ENCODE measurements at regions not wholly inside any gene's neighbourhood (a gene's known extent, or its start where the extent isn't known, plus 50 kb on each side); places are given as distances from the start of the nearest gene placed in this dataset.
"Not testable (repeated sequence)": the region's sequence is repeated elsewhere in the genome, so short reads cannot be mapped to it uniquely, and the experiment has no call there.

DNA sequence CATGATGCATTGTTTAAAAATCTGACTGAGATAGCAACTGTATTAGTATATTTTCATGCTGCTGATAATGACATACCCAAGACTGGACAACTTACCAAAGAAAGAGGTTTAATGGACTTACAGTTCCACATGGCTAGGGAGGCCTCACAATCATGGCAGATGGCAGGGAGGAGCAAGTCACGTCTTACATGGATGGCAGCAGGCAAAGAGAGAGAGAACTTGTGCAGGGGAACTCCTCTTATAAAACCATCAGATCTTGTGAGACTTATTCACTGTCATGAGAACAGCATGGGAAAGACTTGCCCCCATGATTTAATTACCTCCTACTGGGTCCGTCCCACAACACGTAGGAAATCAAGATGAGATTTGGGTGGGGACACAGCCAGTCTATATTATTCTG is 81.3 kb upstream of the CCDC179 start:
- not testable (repeated sequence) for H3K4me2 ChIP-seq (ENCODE audit: insufficient read depth, low read length, poor library complexity, severe bottlenecking); H3K23ac ChIP-seq (ENCODE audit: low read depth, low read length, poor library complexity); H3K79me1 ChIP-seq (ENCODE audit: low read depth, low read length); H2BK12ac ChIP-seq (ENCODE audit: low read length); H3K36me3 ChIP-seq (replicated peaks in 1 of 2; ENCODE audit: control insufficient read depth in 2 of 2, insufficient read depth in 2 of 2, low read length in 2 of 2); H2AK5ac ChIP-seq (ENCODE audit: low read depth, low read length); H3K4me1 ChIP-seq (ENCODE audit: control insufficient read depth in 2 of 2, insufficient read depth in 1 of 2, low read depth in 1 of 2, low read length in 2 of 2); H4K91ac ChIP-seq (ENCODE audit: low read depth, low read length, poor library complexity); H3K4me3 ChIP-seq (ENCODE audit: low read length in 2 of 2); H4K8ac ChIP-seq (ENCODE audit: low read depth, low read length); H2AFZ ChIP-seq (ENCODE audit: low read length); H2BK120ac ChIP-seq (ENCODE audit: low read depth, low read length); H2BK15ac ChIP-seq (ENCODE audit: low read length); H3K4ac ChIP-seq (ENCODE audit: low read length); H3K27me3 ChIP-seq (ENCODE audit: control insufficient read depth in 3 of 3, insufficient read depth in 3 of 3, low read depth in 1 of 3, low read length in 3 of 3); H3K18ac ChIP-seq (ENCODE audit: low read length); H2BK5ac ChIP-seq (ENCODE audit: low read length); H3K9me3 ChIP-seq (replicated peaks in 1 of 2; ENCODE audit: control insufficient read depth in 2 of 2, insufficient read depth in 1 of 2, low read depth in 1 of 2, low read length in 2 of 2); DNase-seq (ENCODE audit: low spot score); H3K9ac ChIP-seq (ENCODE audit: low read depth, low read length, poor library complexity); H3K14ac ChIP-seq (ENCODE audit: low read length); H3K27ac ChIP-seq (replicated peaks; ENCODE audit: low read length)
- no CpG with 5 or more reads among the region's 3 CpGs for WGBS, 2 donors (ENCODE audit: extremely low coverage in 2 of 2, insufficient read length in 2 of 2, insufficient replicate concordance in 1 of 2)

DNA sequence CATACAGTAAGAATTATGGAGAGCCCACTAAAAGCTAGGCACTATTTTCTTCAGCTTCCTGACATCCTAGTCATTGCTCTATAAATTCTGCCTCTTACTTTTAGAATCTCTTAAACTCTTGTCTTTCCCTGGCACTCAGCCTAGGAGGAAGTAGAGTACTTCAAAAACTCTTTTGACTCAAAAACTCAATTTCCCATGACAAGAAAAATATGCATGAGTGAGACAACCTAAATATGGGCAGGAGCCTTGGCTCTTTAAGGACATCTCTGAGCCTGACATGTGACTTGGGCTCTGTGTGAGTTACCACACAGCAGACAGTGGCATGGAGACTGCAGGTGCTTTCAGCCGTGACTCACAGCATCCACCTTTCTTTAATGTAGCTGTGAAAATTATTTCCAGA is 97.5 kb upstream of the CCDC179 start:
- WGBS, 2 donors (ENCODE audit: extremely low coverage in 2 of 2, insufficient read length in 2 of 2, insufficient replicate concordance in 1 of 2): no CpG with 5 or more reads among the region's 1 CpG
- H3K4ac ChIP-seq (ENCODE audit: low read length): no peak overlapping the region
- H3K27me3 ChIP-seq (ENCODE audit: control insufficient read depth in 3 of 3, insufficient read depth in 3 of 3, low read depth in 1 of 3, low read length in 3 of 3): no peaks in the 10 kb centered on the region
- H3K4me2 ChIP-seq (ENCODE audit: insufficient read depth, low read length, poor library complexity, severe bottlenecking): no peak overlapping the region
- H3K79me1 ChIP-seq (ENCODE audit: low read depth, low read length): no peaks in the 10 kb centered on the region
- H4K91ac ChIP-seq (ENCODE audit: low read depth, low read length, poor library complexity): no peak overlapping the region
- no peak for DNase-seq (ENCODE audit: low spot score)
- no peak overlapping the region for H3K18ac ChIP-seq (ENCODE audit: low read length)
- no peak overlapping the region for H2BK120ac ChIP-seq (ENCODE audit: low read depth, low read length)
- H3K23ac ChIP-seq (ENCODE audit: low read depth, low read length, poor library complexity): no peak overlapping the region
- H4K8ac ChIP-seq (ENCODE audit: low read depth, low read length): no peak overlapping the region
- no peak overlapping the region for H3K14ac ChIP-seq (ENCODE audit: low read length)
- no peak overlapping the region for H2AK5ac ChIP-seq (ENCODE audit: low read depth, low read length)
- no peak overlapping the region for H3K27ac ChIP-seq (replicated peaks; ENCODE audit: low read length)
- H3K9me3 ChIP-seq (replicated peaks in 1 of 2; ENCODE audit: control insufficient read depth in 2 of 2, insufficient read depth in 1 of 2, low read depth in 1 of 2, low read length in 2 of 2): no peaks in the 10 kb centered on the region
- no peak overlapping the region for H2BK12ac ChIP-seq (ENCODE audit: low read length)
- no peak overlapping the region for H2BK5ac ChIP-seq (ENCODE audit: low read length)
- no peak overlapping the region for H3K4me3 ChIP-seq (ENCODE audit: low read length in 2 of 2)
- H3K9ac ChIP-seq (ENCODE audit: low read depth, low read length, poor library complexity): no peak overlapping the region
- H2BK15ac ChIP-seq (ENCODE audit: low read length): no peak overlapping the region
- H3K4me1 ChIP-seq (ENCODE audit: control insufficient read depth in 2 of 2, insufficient read depth in 1 of 2, low read depth in 1 of 2, low read length in 2 of 2): no peaks in the 10 kb centered on the region
- no peaks in the 10 kb centered on the region for H3K36me3 ChIP-seq (replicated peaks in 1 of 2; ENCODE audit: control insufficient read depth in 2 of 2, insufficient read depth in 2 of 2, low read length in 2 of 2)
- H2AFZ ChIP-seq (ENCODE audit: low read length): no peak overlapping the region

DNA sequence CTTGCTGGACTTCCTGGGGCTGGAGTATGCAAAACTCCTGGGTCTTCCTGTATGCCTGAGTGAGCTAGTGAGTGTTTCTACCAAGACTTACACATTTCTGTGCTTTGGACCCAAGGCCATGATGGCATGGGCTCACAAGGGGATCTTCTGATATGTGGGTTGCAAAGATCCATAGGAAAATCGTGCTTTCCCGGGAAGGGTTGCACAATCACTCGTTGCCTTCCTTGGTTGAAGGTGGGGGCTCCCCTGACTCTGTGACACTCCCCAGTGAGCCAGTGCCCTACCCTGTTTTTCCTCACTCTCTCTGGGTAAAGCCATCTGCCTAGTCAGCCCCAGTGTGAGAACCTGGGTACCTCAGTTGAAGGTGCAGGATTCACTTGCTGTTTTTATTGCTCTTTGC is 114.0 kb upstream of the CCDC179 start:
- H3K4me2 ChIP-seq (ENCODE audit: insufficient read depth, low read length, poor library complexity, severe bottlenecking): no peak overlapping the region
- H3K9ac ChIP-seq (ENCODE audit: low read depth, low read length, poor library complexity): no peak overlapping the region
- H2AK5ac ChIP-seq (ENCODE audit: low read depth, low read length): no peak overlapping the region
- H3K36me3 ChIP-seq (replicated peaks in 1 of 2; ENCODE audit: control insufficient read depth in 2 of 2, insufficient read depth in 2 of 2, low read length in 2 of 2): no peaks in the 10 kb centered on the region
- no peaks in the 10 kb centered on the region for H3K4me1 ChIP-seq (ENCODE audit: control insufficient read depth in 2 of 2, insufficient read depth in 1 of 2, low read depth in 1 of 2, low read length in 2 of 2)
- no peak overlapping the region for H4K8ac ChIP-seq (ENCODE audit: low read depth, low read length)
- H3K4ac ChIP-seq (ENCODE audit: low read length): no peak overlapping the region
- H3K4me3 ChIP-seq (ENCODE audit: low read length in 2 of 2): no peak overlapping the region
- no CpG with 5 or more reads among the region's 3 CpGs for WGBS, 2 donors (ENCODE audit: extremely low coverage in 2 of 2, insufficient read length in 2 of 2, insufficient replicate concordance in 1 of 2)
- no peak overlapping the region for H3K18ac ChIP-seq (ENCODE audit: low read length)
- no peak overlapping the region for H4K91ac ChIP-seq (ENCODE audit: low read depth, low read length, poor library complexity)
- no peak overlapping the region for H2BK15ac ChIP-seq (ENCODE audit: low read length)
- H2BK120ac ChIP-seq (ENCODE audit: low read depth, low read length): no peak overlapping the region
- no peak overlapping the region for H3K27ac ChIP-seq (replicated peaks; ENCODE audit: low read length)
- no peaks in the 10 kb centered on the region for H3K27me3 ChIP-seq (ENCODE audit: control insufficient read depth in 3 of 3, insufficient read depth in 3 of 3, low read depth in 1 of 3, low read length in 3 of 3)
- no peak for DNase-seq (ENCODE audit: low spot score)
- no peak overlapping the region for H2BK5ac ChIP-seq (ENCODE audit: low read length)
- H3K23ac ChIP-seq (ENCODE audit: low read depth, low read length, poor library complexity): no peak overlapping the region
- H3K79me1 ChIP-seq (ENCODE audit: low read depth, low read length): no peaks in the 10 kb centered on the region
- no peak overlapping the region for H2AFZ ChIP-seq (ENCODE audit: low read length)
- H3K14ac ChIP-seq (ENCODE audit: low read length): no peak overlapping the region
- H2BK12ac ChIP-seq (ENCODE audit: low read length): no peak overlapping the region
- no peaks in the 10 kb centered on the region for H3K9me3 ChIP-seq (replicated peaks in 1 of 2; ENCODE audit: control insufficient read depth in 2 of 2, insufficient read depth in 1 of 2, low read depth in 1 of 2, low read length in 2 of 2)

DNA sequence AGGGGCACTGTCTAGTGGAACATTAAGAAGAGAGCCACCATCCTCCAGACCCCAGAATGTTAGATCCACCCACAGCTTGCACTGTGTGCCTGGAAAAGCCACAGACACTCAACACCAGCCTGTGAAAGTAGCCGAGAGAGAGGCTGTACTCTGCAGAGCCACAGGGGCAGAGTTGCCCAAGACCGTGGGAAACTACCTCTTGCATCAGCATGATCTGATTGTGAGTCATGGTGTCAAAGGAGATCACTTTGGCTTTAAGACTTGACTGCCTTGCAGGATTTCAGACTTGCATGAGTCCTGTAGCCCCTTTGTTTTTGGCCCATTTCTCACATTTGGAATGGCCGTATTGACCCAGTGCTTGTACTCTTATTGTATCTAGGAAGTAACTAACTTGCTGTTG is 115.9 kb upstream of the CCDC179 start:
- H2AK5ac ChIP-seq (ENCODE audit: low read depth, low read length): no peak overlapping the region
- no peak overlapping the region for H2AFZ ChIP-seq (ENCODE audit: low read length)
- DNase-seq (ENCODE audit: low spot score): no peak
- H4K91ac ChIP-seq (ENCODE audit: low read depth, low read length, poor library complexity): no peak overlapping the region
- WGBS, 2 donors (ENCODE audit: extremely low coverage in 2 of 2, insufficient read length in 2 of 2, insufficient replicate concordance in 1 of 2): no CpG with 5 or more reads among the region's 3 CpGs
- no peak overlapping the region for H2BK120ac ChIP-seq (ENCODE audit: low read depth, low read length)
- no peaks in the 10 kb centered on the region for H3K9me3 ChIP-seq (replicated peaks in 1 of 2; ENCODE audit: control insufficient read depth in 2 of 2, insufficient read depth in 1 of 2, low read depth in 1 of 2, low read length in 2 of 2)
- no peak overlapping the region for H2BK12ac ChIP-seq (ENCODE audit: low read length)
- peak overlapping the region; percentile 65 for H4K8ac ChIP-seq (ENCODE audit: low read depth, low read length)
- no peak overlapping the region for H3K4me2 ChIP-seq (ENCODE audit: insufficient read depth, low read length, poor library complexity, severe bottlenecking)
- H3K79me1 ChIP-seq (ENCODE audit: low read depth, low read length): no peaks in the 10 kb centered on the region
- H3K18ac ChIP-seq (ENCODE audit: low read length): no peak overlapping the region
- H3K4me1 ChIP-seq (ENCODE audit: control insufficient read depth in 2 of 2, insufficient read depth in 1 of 2, low read depth in 1 of 2, low read length in 2 of 2): no peaks in the 10 kb centered on the region
- H3K4ac ChIP-seq (ENCODE audit: low read length): no peak overlapping the region
- no peak overlapping the region for H3K27ac ChIP-seq (replicated peaks; ENCODE audit: low read length)
- H3K27me3 ChIP-seq (ENCODE audit: control insufficient read depth in 3 of 3, insufficient read depth in 3 of 3, low read depth in 1 of 3, low read length in 3 of 3): no peaks in the 10 kb centered on the region
- no peak overlapping the region for H3K14ac ChIP-seq (ENCODE audit: low read length)
- H3K4me3 ChIP-seq (ENCODE audit: low read length in 2 of 2): no peak overlapping the region
- H3K36me3 ChIP-seq (replicated peaks in 1 of 2; ENCODE audit: control insufficient read depth in 2 of 2, insufficient read depth in 2 of 2, low read length in 2 of 2): no peaks in the 10 kb centered on the region
- no peak overlapping the region for H3K23ac ChIP-seq (ENCODE audit: low read depth, low read length, poor library complexity)
- no peak overlapping the region for H2BK15ac ChIP-seq (ENCODE audit: low read length)
- no peak overlapping the region for H2BK5ac ChIP-seq (ENCODE audit: low read length)
- H3K9ac ChIP-seq (ENCODE audit: low read depth, low read length, poor library complexity): no peak overlapping the region
